ENCODE measurements at regions not wholly inside any gene's neighbourhood (a gene's known extent, or its start where the extent isn't known, plus 50 kb on each side); places are given as distances from the start of the nearest gene placed in this dataset.

DNA sequence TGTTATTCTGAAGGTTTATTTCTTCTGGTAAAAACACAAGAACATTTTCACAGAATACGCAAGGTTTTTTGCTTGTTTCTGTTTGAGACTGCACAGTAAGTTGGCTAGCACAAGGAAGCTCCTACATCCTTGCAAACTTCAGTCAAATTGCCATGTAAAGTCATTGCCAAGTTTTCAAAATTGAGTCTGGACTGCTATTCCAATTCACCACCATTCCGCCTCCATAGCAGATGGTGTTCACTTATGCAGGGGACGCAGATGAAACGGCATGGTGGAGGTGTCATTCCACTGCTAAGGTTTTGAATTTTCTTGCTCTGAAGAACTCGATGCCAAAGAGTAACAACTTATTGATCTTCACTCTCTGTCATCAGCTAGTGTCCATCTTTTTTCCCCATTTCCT is 303.9 kb upstream of the SYT1 start:
- TF ChIP-seq, protein P1, sequence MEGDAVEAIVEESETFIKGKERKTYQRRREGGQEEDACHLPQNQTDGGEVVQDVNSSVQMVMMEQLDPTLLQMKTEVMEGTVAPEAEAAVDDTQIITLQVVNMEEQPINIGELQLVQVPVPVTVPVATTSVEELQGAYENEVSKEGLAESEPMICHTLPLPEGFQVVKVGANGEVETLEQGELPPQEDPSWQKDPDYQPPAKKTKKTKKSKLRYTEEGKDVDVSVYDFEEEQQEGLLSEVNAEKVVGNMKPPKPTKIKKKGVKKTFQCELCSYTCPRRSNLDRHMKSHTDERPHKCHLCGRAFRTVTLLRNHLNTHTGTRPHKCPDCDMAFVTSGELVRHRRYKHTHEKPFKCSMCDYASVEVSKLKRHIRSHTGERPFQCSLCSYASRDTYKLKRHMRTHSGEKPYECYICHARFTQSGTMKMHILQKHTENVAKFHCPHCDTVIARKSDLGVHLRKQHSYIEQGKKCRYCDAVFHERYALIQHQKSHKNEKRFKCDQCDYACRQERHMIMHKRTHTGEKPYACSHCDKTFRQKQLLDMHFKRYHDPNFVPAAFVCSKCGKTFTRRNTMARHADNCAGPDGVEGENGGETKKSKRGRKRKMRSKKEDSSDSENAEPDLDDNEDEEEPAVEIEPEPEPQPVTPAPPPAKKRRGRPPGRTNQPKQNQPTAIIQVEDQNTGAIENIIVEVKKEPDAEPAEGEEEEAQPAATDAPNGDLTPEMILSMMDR (IDR thresholded peaks at IDR 0.05) = no peak
- Histone ChIP-seq H3K27ac (ENCODE audit: low read depth in 1 of 2, low read length in 2 of 2) (no peak overlapping the region), H3K9me3 (ENCODE audit: control insufficient read depth in 1 of 2, insufficient read depth in 1 of 2, low read length in 2 of 2) (no peaks in the 10 kb centered on the region), H3K36me3 (ENCODE audit: insufficient read depth, low read length) (no peaks in the 10 kb centered on the region), H3K4me3 (ENCODE audit: low read length) (no peak overlapping the region), H3K4me1 (ENCODE audit: insufficient read depth, low read length) (no peaks in the 10 kb centered on the region), H3K27me3 (ENCODE audit: control insufficient read depth in 1 of 2, insufficient read depth in 2 of 2, low read length in 2 of 2) (no peaks in the 10 kb centered on the region)
- Mint-ChIP-seq H3K36me3 (ENCODE audit: low read depth) (no peaks in the 10 kb centered on the region), H3K27me3 (no peaks in the 10 kb centered on the region), H3K9me3 (peaks cover 5% of the 10 kb centered on the region), H3K4me3 (no peak overlapping the region), H3K4me1 (ENCODE audit: low read depth) (no peaks in the 10 kb centered on the region), H3K27ac (no peak overlapping the region)
- intact Hi-C loops (cut with DNase I, micrococcal nuclease) = no loop called here
- ChIA-PET CTCF (no interaction called here), POLR2A (no interaction called here)
- DNase-seq = no peak
- ATAC-seq (ENCODE audit: poor library complexity) = no peak

DNA sequence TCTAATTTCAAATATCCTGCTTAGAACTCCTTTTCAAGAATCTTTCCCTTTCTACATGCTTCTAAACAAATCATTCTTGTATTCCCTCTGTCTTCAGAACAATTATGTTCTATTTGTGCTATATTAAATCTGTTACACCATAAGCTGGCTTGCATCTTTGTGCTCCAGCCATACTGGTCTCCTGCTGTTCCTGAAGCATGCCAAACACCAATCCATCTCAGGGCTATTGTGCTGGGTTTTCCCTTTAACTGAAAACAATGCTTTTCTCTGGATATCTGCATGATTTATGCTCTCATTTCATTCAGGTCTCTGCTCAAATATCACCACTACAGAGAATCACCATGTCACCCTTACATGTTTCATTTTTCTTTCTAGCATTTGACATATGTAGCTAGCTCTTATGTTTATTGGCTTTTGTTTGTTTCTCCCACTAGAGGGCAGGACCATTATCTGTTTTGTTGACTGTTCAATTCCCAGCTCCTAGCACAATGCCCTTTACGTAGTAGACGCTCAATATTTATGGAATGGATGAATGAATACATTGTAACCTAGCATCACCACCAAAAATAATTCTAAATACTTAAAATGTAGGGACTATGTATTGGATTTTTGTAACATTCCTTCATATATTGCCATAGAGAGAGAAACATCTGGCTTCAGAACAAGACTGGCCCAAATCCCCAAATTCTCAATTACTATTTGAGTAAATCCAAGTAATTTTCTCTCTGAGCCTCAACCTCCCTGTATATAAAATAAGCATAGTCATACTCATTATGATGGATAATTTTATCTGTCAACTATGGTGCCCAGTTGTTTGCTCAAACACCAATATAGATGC is 302.0 kb upstream of the SYT1 start:
- peaks cover 5% of the 10 kb centered on the region for H3K9me3 Mint-ChIP-seq
- DNase-seq (no peak), ATAC-seq (ENCODE audit: poor library complexity) (no peak)
- no peak overlapping the region for H3K4me3 Mint-ChIP-seq
- H3K27ac ChIP-seq (ENCODE audit: low read depth in 1 of 2, low read length in 2 of 2) = no peak overlapping the region
- POLR2A ChIA-PET = no interaction called here
- no peaks in the 10 kb centered on the region for H3K36me3 ChIP-seq (ENCODE audit: insufficient read depth, low read length)
- no peaks in the 10 kb centered on the region for H3K27me3 ChIP-seq (ENCODE audit: control insufficient read depth in 1 of 2, insufficient read depth in 2 of 2, low read length in 2 of 2)
- H3K4me3 ChIP-seq (ENCODE audit: low read length) = no peak overlapping the region
- no peaks in the 10 kb centered on the region for H3K27me3 Mint-ChIP-seq
- H3K27ac Mint-ChIP-seq = no peak overlapping the region
- intact Hi-C loops (cut with DNase I, micrococcal nuclease) = no loop called here
- H3K9me3 ChIP-seq (ENCODE audit: control insufficient read depth in 1 of 2, insufficient read depth in 1 of 2, low read length in 2 of 2) = no peaks in the 10 kb centered on the region
- TF ChIP-seq, protein P1 (IDR thresholded peaks at IDR 0.05) = no peak
- no peaks in the 10 kb centered on the region for H3K36me3 Mint-ChIP-seq (ENCODE audit: low read depth)
- no peaks in the 10 kb centered on the region for H3K4me1 ChIP-seq (ENCODE audit: insufficient read depth, low read length)
- CTCF ChIA-PET = no interaction called here
- H3K4me1 Mint-ChIP-seq (ENCODE audit: low read depth) = no peaks in the 10 kb centered on the region

DNA sequence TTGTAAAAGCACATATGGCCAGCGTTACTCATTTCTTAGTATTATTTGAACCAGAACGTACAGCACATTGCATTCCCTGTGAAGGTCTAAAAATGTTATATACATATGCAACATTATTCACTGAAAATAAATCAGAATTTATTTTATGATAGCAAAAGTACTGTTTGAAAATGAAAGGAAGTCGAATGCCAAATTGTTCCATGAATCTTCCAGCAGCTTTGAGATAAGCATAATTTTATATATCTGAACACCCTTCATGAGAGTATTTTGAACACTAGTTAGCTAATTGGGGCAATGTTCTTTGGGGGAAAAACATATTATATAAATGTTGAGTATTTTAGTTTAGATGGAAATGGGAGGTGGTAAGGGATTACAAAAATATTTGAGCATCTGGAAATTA is 300.7 kb upstream of the SYT1 start:
- intact Hi-C loops (cut with DNase I, micrococcal nuclease) = no loop called here
- Histone ChIP-seq H3K9me3 (ENCODE audit: control insufficient read depth in 1 of 2, insufficient read depth in 1 of 2, low read length in 2 of 2) (no peaks in the 10 kb centered on the region), H3K4me1 (ENCODE audit: insufficient read depth, low read length) (no peaks in the 10 kb centered on the region), H3K27ac (ENCODE audit: low read depth in 1 of 2, low read length in 2 of 2) (no peak overlapping the region), H3K4me3 (ENCODE audit: low read length) (no peak overlapping the region), H3K36me3 (ENCODE audit: insufficient read depth, low read length) (no peaks in the 10 kb centered on the region), H3K27me3 (ENCODE audit: control insufficient read depth in 1 of 2, insufficient read depth in 2 of 2, low read length in 2 of 2) (no peaks in the 10 kb centered on the region)
- DNase-seq (no peak), ATAC-seq (ENCODE audit: poor library complexity) (no peak)
- no peak overlapping the region for H3K4me3 Mint-ChIP-seq
- no peaks in the 10 kb centered on the region for H3K27me3 Mint-ChIP-seq
- CTCF ChIA-PET = no interaction called here
- peaks cover 8% of the 10 kb centered on the region for H3K9me3 Mint-ChIP-seq
- POLR2A ChIA-PET = no interaction called here
- H3K27ac Mint-ChIP-seq = no peak overlapping the region
- TF ChIP-seq, protein P1 (IDR thresholded peaks at IDR 0.05) = no peak
- no peaks in the 10 kb centered on the region for H3K36me3 Mint-ChIP-seq (ENCODE audit: low read depth)
- H3K4me1 Mint-ChIP-seq (ENCODE audit: low read depth) = no peaks in the 10 kb centered on the region
